SIG-M5 treated with dmso at 0.1 percent for 504 hours (cell line): ENCODE measurements at regions not wholly inside any gene's neighbourhood (a gene's known extent, or its start where the extent isn't known, plus 50 kb on each side); places are given as distances from the start of the nearest gene placed in this dataset.
"Not testable (repeated sequence)": the region's sequence is repeated elsewhere in the genome, so short reads cannot be mapped to it uniquely, and the experiment has no call there.

Experiments
- DNase-seq: peaks from one replicate; lab custom pipeline; 2025; ENCODE audit not compliant: unreplicated experiment; lab: John Stamatoyannopoulos, UW

DNA sequence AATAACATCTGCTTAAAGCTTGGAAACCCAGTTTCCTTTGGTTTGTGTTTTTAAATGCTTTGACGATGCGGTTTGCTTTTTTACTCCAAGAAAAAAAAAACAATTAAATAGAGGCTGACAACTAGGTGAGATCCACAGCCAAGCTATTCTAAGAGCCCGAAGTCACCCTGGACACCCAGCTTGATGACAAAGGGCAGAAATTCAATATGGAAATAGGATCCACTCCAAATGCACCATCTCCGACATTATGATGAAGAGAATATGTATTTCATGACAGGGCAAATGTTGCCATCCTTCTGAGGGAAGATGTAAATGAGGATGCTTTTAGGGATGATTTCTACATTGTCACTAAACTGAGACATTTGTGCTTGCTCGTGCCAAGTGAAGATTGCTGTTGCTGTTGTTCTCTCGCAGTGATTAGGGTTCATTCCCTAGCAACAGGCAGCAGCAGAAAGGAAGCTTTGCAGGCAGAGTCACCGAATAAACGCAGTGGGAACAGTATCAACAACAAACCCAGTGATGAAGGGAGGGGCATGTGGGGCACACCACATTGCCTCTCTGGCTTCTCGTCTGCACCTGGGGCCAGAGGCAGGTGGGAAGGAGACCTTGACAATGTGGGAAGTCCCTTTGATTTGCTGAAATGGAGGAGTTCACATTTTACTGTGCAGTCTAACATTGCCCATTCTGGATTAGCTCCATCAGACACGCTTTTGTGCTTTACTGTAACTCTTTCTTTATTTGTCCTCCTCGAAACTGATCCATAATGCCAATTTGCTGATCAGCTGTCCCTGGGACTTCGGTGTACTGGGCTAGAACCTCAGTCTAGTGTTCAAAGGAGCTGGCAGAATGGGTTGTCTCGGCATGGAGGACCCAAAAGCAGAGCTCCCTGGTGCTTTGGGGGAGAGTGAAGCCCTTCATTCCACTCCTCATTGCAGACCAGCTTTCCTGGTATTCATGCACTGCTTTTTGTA is 240.2 kb upstream of the PLGLB2 start:
- DNase-seq = not testable (repeated sequence)

DNA sequence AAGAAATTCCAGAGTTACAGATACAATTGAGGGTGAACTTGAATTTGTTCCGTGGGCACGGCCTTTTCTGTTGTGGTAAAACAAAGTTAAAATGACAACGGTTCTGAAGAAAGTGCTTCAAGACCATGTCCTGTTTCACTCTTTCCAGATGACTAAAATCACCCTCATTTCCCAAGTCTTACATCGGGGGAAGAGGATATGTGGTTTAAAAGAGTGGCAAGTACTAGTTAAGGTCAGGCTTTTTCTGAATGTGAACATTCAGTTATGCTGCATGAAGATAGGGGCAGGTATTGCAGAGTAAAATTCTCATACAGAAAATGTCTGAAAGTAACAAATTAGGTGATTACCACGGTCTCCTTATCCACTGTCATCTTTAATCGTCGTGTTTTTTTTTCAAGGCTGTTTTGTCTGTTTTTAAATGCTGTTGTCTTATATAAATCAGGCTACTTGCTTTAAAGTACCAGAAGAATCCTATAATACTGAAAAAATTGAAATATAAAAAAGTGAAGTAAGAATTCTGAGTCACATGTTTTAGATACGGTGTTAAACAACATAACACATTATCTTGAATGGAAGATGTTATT is 236.6 kb upstream of the PLGLB2 start:
- DNase-seq = not testable (repeated sequence)

DNA sequence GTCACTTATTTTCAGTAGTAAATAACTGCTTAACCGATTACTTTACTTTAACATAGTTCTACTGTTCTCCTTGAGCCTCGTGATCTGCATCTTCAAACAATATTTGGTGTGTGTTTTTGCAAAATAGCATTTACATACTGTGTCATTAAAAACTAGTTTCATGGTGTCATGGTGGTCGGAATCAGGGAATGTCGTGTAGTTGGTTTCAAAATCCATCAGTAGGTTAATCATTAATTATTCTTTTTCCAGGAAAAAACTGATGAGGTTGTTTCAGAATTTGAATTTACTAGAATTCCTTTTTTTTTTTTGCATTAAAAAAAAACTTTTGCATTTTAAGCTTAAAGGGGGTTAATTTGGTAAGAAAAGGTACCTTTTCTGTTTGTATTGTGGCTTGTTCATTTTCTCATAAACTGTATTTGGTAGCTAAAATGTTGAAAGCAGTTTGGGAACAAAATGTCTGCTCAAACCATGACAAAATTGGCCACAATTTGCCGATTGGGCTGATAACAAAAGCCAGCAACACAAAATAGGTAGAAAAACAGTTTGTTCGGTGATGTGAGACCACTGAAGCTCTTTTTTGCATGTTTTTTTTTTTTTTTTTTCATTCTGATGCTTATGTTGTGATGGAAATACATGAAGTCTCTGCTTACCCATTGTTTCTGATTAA is 234.9 kb upstream of the PLGLB2 start:
- DNase-seq = not testable (repeated sequence)

DNA sequence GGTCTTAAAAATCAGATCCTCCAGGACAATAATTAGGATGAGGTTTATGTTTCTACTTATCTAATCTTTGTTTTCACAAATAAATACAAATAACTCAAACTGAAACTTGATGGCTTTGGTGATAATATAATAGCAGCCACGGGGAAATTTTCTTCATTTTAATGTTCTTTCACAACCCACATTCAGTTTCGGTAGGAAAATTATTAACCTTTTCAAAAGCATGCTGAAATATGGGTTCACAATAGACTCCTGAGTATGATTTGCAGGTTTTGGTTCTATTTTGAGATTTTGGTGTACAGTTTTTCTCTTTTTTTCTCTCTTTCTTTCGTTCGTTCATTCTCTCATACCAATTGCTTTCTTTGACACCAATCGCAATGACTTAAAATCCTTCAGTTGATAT is 233.9 kb upstream of the PLGLB2 start:
- not testable (repeated sequence) for DNase-seq

DNA sequence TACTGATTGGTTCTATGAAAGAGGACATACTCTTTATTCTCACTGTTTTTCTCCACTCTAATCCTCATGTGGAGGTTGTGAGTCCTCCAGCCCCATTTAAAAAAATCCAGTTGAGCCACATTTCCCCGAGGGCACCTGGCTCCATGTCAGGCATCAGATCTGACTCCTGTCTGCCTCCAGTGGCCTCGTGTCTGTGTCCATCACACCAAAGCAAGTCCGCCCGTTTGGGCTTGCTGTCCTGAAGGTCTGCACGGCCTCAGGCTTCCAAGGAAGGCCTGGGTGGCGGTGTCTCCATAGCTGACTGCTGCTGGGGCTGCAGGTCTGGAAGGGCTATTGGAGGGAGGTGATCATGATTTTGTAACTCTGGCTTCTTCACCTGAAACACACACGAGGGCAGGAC is 233.4 kb upstream of the PLGLB2 start:
- not testable (repeated sequence) for DNase-seq

DNA sequence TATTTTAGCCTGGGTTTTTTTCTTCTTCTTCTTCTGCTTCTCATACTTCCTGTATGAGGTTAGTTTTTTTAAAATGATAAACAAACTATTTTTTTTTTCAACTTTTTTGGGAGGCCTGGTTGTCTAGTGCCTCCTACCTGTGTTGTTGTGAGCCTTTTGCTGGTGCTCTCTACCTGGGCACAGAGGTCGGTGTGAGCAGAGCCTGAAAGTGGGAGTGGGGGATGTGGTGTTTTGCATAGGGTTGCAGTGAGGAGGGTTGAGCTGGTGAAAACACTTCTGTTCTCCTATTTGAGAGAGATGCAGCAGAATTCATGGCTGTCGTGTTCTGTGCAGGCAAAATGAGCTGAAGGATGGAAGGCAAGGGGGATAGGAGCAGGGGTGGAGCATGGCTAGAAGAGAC is 232.7 kb upstream of the PLGLB2 start:
- not testable (repeated sequence) for DNase-seq

DNA sequence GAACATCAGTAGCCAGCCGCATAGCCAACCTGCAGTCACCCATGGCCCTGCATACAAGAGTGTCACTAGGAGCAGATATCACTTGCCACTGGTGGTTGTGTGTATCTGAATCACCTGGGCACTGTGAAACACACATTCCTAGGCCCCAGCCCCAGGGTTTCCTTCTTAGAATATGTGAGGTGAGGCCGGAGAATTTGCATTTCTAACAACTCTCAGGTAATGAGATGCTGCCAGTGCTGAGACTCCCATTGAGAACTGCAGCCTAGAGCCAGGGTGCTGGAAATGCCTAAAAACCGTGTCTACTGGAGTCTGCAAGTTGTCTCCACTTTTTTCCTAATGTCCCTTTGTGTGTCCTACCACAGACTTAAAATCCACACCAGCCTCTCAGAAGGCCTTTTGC is 232.0 kb upstream of the PLGLB2 start:
- DNase-seq = not testable (repeated sequence)

DNA sequence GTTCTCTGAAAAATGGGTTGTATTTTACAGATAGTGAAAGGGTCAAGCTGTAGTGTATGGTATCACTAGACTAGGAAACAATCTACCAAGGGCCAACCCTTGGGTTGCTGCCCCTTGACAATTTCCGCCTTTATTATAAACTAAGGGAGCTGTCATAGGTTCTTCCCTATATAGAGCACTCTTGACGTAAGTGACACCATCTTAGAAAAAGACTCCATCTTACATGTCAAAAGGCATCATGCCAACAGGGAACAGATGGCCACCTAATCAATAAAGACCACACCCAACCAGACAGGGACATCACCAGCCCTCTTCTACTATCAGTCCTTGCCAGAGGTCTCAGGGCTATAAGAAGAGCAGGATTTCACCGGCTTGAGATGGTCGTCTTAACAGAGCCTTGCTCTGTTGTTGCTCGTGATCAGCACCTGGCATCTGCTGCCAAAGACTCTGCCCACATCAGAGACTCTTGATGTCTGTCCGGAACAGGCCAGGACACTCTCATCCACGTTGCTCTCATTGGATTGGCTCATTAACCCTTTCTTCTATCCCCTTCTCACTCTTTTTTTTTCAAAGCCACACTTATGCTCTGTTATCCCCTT is 231.4 kb upstream of the PLGLB2 start:
- DNase-seq = not testable (repeated sequence)

DNA sequence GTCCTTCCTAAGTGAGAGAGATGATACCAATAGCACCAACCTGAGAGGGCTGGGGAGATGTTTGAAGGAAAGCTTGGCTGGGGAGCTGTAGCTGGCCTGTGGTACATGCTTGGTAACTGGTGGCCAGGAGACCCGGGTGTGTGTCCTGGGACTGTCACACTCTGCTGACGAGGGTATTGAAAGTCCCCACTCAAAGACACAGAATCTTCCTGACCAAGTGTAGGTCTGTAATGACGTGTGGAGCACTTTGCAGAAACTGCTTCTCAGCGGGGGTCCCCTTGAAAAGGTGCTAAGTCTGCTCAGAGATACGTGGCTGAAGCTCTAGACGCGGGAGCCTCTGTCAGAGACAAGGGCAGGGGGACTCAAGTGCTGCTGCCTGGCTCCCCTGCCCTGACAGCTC is 230.4 kb upstream of the PLGLB2 start:
- DNase-seq = not testable (repeated sequence)

DNA sequence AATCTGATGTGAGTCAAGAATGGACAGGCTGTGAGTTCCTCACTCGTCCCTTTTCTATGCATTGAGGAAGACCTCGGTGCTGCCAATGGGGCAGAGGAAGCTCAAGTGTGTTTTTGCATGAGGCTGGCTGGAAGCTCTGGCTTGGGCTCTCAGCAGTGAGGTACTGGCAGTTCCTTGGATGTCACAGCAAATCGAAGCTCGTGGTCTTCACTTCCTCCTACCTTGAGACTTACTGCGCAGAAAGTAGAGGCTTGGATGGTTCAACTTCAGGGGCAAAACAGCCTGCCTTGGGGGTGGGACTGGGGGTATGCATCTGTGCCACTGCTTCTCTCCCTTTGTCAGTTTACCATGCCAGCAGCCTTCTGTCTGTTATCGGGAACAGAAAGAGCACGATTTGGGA is 229.8 kb upstream of the PLGLB2 start:
- DNase-seq = not testable (repeated sequence)

DNA sequence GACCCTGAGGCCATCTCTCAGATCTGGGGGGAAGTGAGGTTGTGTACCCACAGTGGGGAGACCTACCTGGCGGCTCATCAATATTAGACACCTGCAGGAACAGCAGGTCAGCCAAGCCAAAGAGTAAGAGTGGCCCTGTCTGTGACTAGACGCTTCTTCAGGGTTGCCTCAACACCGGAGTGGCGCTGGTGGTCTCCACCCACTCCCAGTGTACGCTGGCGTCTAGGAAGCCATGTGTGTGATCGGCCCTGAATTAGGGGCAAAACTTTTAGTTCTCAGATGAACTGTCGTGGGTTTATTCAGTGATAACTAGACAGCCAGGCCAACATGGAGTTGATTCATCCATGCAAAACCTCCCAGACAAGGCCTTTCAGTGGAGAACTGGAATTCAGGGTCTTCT is 229.3 kb upstream of the PLGLB2 start:
- DNase-seq = not testable (repeated sequence)

DNA sequence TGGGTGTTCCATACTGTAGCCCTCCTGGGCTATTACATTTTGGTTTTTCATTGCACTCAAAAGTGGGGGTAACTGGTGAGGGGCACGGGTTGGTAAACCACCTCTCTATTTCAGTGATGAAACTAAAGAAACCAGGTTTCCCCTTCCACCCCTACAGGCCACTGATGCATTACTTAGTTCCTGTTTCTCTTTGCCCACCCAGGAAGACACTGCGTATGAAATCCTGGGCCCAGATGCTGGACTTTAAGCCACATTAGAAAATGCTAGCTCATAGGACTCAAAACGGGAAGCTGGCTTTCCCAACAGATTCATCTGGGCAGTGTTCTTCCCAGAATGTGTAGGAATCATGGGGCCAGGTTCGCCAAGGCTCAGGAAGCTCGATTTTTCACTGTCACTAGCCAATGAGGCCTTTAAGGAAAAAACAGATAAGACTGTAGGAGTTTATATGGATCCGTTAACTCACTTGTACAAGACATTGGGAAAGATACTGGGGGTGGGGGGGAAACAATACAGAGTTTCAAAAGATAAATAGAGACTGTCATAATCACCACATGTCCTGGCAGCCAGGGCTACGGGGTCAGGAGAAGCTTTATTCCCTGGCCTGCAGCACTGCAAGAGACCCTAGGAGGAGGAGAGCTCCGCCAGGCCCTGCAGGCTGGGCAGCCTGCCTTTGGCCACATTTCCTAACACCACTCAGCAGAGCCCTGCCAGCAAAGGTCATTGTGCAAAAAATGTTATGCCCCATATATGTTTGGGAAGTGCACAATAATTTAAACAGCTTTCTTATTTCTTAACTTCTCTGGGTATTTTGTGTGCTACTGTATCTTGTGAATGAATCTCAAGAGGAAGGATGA is 228.5 kb upstream of the PLGLB2 start:
- not testable (repeated sequence) for DNase-seq

DNA sequence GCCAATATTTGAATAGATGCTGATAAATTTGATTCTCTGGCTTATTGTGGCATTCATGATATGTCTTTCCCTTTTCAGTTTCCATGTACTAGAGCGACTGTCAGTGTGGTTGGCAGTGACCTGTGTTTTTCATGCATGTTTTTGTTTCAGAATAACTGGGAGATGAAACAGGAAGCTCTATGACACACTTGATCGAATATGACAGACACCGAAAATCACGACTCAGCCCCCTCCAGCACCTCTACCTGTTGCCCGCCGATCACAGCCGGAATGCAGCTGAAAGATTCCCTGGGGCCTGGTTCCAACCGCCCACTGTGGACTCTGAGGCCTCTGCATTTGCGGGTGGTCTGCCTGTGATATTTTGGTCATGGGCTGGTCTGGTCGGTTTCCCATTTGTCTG is 226.8 kb upstream of the PLGLB2 start:
- not testable (repeated sequence) for DNase-seq

DNA sequence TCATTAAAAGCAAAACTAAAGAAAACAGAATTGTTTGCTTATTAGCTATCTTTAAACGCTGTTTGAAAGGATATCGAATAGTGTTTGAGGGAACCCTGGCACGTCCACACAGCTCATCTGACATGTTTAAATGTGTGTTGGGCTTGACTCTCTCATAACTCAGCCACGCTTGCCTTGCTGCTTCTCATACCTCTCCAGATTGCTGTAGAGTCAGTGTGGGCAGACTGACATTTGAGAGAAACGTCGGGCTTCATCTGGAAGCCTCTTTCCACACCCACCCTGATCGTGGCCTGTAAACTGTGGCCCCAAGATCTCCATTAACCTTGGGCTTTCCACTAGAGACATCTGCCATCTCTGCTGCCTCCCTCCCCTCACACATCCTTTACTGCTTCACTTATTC is 226.4 kb upstream of the PLGLB2 start:
- not testable (repeated sequence) for DNase-seq

DNA sequence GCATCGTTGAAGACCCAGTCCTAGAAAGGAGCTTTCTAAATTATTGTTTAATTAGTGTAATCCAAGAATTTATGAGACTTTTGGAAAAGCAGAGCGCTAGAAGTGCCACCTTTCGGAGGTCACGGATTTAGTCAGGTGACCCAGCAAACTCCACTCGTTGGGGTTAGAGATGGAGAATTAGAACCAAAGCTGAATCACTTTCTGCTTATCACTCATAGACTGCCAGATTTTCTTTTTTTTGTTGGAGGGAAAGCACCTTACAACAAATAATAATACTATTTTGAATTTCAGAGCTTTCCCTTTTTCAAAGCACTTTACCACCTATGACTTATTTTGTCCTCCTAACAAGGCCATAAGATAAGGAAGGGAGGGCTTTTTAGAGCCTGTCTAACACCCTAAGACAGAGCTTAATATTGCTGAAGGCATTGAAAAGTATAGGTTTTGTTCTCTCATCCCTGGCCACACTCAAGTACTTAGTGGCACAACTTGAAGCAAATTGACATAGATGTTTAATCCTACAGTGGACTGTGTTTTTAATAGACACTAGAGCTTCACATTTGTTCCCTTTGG is 223.2 kb upstream of the PLGLB2 start:
- DNase-seq = not testable (repeated sequence)

DNA sequence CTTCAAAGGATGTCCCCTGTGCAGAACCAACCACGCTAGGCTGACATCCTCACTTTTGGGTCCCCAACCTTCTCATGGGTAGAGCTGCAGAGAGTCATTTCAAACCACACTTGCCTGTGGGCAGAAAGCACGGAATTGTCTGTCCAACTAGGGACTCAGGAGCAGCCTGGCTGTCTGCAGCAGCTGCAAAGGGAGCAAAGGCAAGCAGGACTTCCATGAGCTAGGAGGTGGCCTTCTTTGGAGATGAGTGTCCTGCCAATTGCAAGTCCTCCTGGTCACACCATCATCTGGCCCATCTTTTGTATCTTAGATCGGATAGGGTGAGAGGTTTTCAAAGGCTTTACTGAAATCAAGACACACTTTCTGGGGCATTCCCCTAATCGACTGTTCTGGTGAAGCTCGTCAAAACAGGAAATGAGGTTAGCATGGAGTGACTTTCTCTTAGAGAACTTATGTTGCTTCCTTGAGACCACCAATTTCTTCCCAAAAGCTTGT is 222.3 kb upstream of the PLGLB2 start:
- DNase-seq = not testable (repeated sequence)

DNA sequence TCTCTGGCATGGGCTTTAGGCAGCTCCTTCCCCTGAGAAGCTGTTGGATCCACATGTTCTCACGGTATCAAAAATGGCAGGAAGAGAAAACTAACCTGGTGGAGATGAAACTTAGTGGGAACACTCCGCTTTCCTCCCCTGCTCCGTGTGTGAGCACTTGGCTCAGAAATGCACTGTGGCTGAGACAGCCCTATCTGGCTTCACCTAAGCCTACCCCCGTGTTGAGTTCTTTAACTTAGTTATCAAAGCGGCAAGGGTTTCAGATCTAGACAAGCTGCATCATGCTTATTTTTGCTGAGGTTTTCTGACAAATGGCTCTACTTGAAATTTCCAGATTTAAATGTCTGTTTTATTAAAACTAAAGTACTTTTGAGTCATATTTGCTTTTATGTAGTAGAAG is 221.6 kb upstream of the PLGLB2 start:
- DNase-seq = not testable (repeated sequence)

DNA sequence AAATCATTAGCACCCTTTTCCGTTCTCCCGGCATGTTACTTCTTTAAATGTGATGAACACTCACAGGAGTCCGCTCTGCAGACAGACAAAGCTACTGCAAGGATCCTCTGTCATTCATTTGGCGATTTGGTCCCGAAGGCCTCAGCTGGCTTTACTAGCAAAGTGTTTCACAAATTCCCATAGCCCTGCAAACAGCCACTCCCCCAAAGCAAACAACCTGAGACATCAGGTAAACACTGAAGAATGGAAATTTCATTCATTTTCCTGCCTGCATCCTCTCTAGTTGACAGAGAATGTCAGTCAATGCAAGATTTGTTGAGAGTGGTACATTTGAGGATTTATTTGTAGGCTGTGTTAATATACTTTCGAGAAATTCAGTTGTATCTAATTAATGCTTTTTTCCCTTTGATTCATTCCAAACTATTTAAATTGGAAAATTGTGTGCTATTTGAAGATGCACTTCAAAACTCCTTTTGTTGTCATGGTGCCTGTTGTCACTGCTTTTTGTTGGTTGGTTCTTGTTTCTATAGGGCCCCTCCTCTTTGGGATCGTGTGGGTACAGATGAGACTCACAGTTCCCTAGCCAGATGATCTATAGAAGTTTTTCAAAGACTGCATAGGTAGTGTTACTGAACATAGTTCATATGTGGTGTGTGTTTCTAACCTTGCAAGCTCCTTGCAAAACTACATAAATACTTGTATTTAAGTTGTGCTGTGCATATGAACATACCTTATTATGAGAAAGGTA is 215.7 kb upstream of the PLGLB2 start:
- DNase-seq = not testable (repeated sequence)
